SW480 (cell line): ENCODE measurements at regions not wholly inside any gene's neighbourhood (a gene's known extent, or its start where the extent isn't known, plus 50 kb on each side); places are given as distances from the start of the nearest gene placed in this dataset.

ENCODE experiments used
- DNase-seq: peaks from one replicate; pipeline ENCODE4 v3.0.0-alpha.2; 2016; ENCODE audit warnings: low spot score

DNA sequence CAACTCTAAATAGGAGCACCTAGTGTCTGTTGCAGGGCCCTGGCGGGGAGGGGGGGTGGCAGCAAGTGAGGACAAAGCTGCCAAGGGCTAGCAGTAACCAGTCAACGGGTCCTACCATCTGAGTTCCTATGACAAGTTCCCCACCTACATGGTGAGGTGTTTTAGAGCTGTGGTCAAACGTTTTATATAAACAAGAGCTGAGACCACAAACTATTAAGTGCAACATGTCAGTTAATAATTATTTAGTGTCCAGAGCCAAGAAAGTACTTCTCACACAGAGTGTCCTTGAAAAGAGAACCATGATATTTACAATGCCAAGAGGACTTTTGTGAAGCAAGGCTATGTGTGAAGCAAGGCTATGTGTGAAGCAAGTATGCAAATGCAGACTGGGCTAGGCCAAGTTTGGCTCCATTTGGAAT is 434.7 kb downstream of the TNS3 start:
- peak; percentile 19 for DNase-seq

- DNase-seq = no peak
Measured at GRCh38 chr7:47145982-47146381, 435.9 kb downstream of the TNS3 start.

GRCh38 chr7:47145186-47145725 is 436.7 kb downstream of the TNS3 start:
- no peak for DNase-seq

DNA sequence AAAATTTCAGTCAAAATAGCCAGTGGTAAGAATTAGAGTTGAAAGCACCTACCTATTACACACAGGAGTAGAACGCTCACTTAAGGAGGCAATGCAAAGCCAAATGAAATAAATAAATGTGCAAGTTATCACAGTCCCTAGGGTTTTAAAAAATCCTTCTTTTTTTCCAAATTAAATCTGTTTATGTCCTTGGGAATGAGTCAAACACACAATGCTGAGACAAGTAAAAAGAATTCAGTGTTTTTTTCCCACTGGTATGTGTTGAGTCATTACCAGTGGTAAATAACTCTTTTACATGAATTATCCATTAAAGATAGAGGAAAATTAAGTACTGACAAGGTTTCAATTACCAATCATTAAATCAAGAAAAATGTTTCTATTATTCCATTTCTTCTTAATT is 438.6 kb downstream of the TNS3 start:
- no peak for DNase-seq

GRCh38 chr7:47142867-47143175 is 439.1 kb downstream of the TNS3 start:
- no peak for DNase-seq

DNA sequence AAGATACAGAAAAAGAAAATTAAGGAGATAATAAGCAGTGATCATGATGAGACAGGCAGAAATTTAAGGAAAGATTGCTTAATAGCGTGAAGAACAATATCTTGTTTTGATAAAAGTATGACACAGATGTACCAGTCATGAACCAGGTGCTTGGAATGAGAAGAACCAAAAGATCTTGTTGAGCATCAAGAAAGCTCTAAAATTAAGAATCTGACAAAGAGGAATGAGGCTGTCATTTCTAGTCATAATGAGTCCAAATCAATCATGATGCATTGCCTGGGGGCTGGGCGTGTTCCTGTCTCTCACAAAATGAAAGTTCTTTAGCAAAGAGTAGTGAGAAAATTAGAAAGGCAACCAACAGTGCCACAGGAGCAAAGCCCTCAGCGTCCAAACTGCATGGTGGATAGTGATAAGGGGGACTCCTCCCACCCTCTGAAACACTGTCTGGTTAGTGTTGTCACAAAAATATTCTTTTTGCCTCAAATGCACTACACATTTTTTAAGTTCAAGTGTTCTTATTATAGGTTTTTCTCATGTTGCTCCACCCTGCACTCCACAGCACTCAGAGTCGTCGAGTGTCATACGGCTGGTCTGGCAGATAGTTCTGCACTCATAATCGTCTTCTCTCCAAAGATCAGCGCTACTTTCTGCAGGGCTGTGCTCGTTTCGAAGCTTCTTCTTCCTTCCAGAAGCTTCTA is 439.6 kb downstream of the TNS3 start:
- no peak for DNase-seq

- no peak for DNase-seq
Measured at GRCh38 chr7:47132471-47132870, 449.4 kb downstream of the TNS3 start.

- no peak for DNase-seq
Measured at GRCh38 chr7:47128700-47129099, 453.2 kb downstream of the TNS3 start.

DNA sequence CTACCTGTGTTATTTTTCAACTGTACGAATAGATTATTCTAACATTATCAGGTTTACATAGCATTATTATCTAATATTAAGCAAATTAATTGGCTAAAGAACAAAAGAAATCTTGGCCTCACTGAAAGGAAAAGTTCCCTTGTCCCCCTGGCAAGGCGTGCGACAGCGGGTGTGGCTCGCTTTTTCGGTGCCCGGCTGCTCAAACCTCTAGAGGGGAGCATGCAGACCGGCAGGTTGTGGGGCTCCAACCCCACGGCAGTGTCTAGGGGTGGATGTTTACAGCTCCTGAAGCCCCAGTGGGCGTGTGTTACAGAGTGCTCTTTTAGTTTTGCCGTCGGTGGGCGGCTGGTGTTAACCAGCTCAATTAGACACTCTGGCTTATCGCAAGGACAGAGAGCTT is 456.4 kb downstream of the TNS3 start:
- no peak for DNase-seq

- DNase-seq = no peak
Measured at GRCh38 chr7:47119261-47119865, 462.5 kb downstream of the TNS3 start.

- no peak for DNase-seq
Measured at GRCh38 chr7:47104206-47104549, 477.7 kb downstream of the TNS3 start.

GRCh38 chr7:47103498-47104205 is 478.3 kb downstream of the TNS3 start:
- DNase-seq = no peak

- no peak for DNase-seq
Measured at GRCh38 chr7:47102331-47102841, 479.5 kb downstream of the TNS3 start.

GRCh38 chr7:47100817-47101435 is 481.0 kb downstream of the TNS3 start:
- peak; percentile 26 for DNase-seq

- DNase-seq = no peak
Measured at GRCh38 chr7:47100148-47100816, 481.6 kb downstream of the TNS3 start.

DNA sequence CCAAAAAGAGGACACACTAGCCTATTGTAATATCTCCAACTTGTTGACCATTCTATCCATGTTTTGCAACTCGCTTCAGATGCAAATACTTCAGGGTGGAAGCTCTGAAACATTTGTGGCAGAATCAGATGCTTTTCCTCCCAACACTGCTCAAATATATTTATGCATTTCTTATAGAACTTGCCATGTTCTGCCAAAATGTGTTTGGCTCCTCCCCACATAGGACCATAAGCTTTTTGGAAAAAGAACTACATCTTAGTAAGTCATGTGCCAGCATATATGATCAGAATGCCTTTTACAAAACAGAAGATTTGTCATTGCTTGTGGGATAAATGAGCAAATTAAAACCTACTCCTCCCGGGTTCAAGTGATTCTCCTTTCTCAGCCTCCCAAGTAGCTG is 484.5 kb downstream of the TNS3 start:
- no peak for DNase-seq

DNA sequence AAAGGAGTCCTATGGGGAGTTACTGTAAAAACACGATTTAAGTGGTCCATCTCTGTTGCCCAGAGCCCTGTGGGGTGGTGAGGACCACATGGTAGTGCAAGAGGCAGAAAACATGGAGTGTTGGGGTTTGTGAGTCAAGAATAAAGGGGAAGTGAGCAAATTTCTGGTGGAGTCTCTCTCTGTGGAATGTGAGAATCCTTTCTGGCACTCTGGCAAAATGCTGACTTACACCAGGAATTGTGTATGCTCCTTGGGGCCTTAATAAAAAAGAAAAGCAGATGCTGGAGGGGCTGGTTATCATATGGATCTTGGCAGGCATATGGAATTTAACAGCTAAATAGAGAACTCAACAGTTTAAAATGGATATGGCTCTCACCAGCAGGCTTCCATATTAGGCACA is 486.0 kb downstream of the TNS3 start:
- no peak for DNase-seq

DNA sequence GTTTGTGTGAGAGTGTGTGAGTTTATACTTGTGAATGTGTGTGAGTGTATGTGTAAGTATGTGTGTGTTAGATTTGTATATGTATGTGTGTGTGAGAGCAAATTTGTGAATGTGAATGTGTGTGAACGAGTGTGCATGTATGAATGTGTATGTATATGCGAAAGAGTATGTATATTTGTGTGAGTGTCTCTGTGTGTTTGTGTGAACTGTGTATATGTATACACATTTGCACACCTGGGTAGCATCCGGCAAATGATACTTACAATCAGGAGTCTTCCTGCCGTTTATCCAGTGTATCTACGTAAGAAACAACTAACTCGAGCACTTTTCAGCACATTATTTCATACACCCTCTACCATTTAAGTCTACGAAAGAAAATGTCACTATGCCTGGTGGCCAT is 487.4 kb downstream of the TNS3 start:
- no peak for DNase-seq

DNA sequence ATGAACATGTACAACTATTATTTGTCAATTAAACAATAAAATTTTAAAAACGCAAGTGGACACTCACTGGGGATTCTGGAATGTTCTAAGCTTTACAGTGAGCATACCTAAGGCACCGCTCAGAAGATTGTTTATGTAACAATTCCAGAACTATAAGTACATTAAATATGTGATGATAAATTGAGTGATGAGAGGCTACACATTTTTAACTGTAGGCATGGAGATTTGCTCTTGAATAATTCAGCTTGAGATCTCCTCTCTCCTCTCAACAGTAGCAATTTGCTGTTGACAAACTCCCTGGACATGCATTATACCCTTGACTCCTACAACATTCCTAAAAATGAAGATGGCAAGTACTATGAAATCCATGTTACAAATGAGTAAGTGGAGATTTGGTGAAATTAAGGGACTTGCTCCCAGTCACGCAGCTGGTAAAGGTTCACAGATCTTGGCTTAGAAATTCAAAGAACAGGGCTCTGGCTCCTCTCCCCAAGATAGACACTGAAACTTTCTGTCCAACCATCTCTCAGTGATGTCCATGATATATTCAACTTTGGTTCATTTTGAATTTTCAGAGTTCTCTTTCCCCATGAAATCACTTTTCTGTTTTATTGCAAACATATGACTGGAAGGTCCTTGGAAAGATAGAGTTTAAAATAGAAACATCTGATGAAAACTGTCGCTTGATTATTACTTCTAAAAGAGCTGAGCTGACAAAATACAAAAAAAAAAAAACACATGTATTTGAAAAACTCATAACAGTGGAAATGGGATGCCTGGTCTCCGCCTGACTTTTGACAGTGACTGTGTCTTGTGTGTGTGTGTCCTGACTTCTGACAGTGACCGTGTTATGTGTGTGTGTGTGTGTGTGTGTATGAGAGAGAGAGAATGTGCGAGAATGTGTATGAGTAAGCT is 488.3 kb downstream of the TNS3 start:
- no peak for DNase-seq

DNA sequence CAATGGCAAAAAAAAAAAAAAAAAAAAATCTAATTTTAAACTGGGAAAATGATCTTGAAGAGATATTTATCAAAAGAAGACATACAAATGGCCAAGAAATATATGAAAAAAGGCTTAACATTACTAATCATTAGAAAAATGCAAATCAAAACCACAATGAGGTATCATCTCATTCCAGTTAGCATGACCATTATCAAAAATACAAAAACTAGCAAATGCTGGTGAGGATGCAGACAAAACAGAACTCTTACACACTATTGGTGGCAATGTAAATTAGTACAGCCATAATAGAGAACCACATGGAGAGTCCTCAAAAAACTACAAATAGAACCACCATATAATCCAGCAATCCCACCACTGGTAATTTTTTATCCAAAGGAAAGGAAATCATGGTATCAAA is 489.6 kb downstream of the TNS3 start:
- no peak for DNase-seq

GRCh38 chr7:47091141-47091540 is 490.8 kb downstream of the TNS3 start:
- no peak for DNase-seq
